ENCODE measurements at regions not wholly inside any gene's neighbourhood (a gene's known extent, or its start where the extent isn't known, plus 50 kb on each side); places are given as distances from the start of the nearest gene placed in this dataset.

- H3K4me3 ChIP-seq (ENCODE audit: low read length): no peak overlapping the region
- TF ChIP-seq ZNF274 (IDR thresholded peaks at IDR 0.05; ENCODE audit: low read depth, low read length): no peak
Observed at GRCh38 chr5:74408150-74409043, 232.1 kb downstream of the ENC1 start.

DNA sequence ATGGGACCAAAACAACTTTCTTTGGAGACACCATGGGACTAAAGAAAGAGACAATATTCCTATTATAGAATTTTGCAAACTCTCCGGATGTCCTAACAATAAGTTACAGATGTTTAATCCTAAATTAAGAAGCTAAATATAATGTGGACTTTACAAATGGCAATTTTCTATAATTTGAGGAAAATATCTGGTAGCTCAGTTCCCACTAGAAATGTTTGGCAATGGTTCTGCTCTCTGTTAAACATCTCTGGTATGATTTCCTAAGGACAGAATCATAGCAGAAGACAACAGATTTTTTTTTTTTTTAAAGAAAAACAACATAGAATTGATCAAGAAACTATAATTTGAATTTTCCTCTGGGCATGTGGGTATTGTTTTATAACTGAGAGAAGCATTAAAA, 232.8 kb downstream of the ENC1 start:
- H3K4me3 ChIP-seq (ENCODE audit: low read length): no peak overlapping the region
- TF ChIP-seq ZNF274 (IDR thresholded peaks at IDR 0.05; ENCODE audit: low read depth, low read length): no peak

GRCh38 chr5:74406844-74407243, 233.7 kb downstream of the ENC1 start:
- TF ChIP-seq ZNF274 (IDR thresholded peaks at IDR 0.05; ENCODE audit: low read depth, low read length): no peak
- H3K4me3 ChIP-seq (ENCODE audit: low read length): no peak overlapping the region

DNA sequence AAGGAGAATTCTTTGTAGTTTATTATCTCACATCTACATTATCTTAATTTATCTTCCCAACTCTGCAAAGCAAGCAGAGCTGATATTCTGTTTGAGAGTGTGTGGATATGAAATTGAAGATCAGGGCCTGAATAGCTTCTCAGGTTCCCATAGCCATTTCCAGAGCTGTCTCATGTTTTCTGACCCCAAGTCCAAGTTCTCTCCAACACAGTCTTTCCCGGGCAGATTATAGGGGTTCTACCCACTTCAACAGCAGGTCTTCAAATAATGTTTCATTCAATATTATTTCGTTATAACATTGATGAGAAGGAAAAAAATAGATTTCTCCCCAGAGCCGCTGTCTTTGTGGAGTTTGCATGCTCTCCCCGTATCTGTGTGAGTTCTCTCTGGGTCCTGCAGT, 234.9 kb downstream of the ENC1 start:
- TF ChIP-seq ZNF274 (IDR thresholded peaks at IDR 0.05; ENCODE audit: low read depth, low read length): no peak

DNA sequence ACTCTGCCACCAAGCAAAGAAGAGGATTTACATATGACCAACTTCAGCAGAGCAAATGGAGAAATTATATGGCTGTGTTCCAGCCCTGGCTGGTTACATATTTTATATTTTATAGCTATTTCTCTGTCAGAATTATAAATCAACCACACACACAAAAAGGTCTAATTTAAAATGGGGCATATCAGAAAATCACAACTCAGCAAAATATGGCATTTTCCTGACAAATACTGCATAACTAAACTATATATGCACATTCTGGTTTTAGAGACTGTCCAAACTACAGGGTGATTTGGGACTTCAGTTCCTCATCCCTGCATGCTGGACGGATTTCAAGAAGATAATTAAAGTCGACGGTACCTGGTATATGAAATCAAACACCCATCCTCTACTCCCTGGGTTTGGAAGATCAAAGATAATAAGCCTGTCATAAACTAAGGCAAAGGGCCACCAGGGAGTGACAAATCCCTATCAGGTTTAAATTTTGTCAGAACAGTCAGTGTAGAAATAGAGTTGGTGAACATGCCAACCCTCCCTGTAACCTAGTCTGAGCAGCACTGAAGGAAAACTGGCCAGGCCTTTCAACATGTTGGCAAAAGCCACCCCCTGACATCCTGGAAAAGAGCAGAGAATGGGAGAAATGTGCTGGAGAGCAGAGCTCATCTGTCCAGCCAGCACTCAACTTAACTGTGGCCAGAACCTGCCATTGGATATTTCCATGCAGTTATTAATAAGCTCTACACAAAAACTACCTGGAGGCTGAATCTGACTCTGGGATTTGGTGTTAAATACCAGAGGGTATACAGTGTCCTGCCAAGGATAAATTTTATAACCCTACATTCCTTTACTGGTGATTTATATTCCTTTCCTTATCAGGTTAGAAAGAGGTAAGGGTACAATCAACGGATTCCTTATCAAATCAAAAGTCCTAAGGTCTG, 235.7 kb downstream of the ENC1 start:
- no peak for TF ChIP-seq ZNF274 (IDR thresholded peaks at IDR 0.05; ENCODE audit: low read depth, low read length)

More for the DNA sequence above, 234.9 kb downstream of the ENC1 start:
- no peak overlapping the region for H3K4me3 ChIP-seq (ENCODE audit: low read length)

GRCh38 chr5:74403771-74404170, 236.8 kb downstream of the ENC1 start:
- no peak overlapping the region for H3K4me3 ChIP-seq (ENCODE audit: low read length)
- TF ChIP-seq ZNF274 (IDR thresholded peaks at IDR 0.05; ENCODE audit: low read depth, low read length): no peak

More for the DNA sequence above, 235.7 kb downstream of the ENC1 start:
- H3K4me3 ChIP-seq (ENCODE audit: low read length): no peak overlapping the region

DNA sequence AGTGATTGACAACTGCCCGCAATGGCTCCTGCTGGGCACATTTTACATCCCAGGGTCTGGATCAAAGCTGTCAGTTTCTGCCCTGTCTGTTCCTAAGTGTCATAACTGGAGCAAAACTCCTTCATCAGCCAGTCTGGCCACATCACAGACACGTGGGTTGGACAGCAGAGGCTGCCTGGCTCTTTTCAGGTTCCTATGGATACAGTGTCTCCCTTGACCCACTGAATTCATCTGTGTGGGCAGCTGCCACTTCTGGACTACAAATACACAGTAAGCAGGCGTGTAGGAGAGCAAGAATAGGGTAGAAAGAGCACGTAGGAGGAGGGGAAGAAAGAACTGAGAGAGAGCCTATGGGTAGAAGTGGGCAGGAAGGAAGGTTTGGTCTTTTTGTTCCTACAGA, 238.0 kb downstream of the ENC1 start:
- no peak for TF ChIP-seq ZNF274 (IDR thresholded peaks at IDR 0.05; ENCODE audit: low read depth, low read length)
- no peak overlapping the region for H3K4me3 ChIP-seq (ENCODE audit: low read length)

DNA sequence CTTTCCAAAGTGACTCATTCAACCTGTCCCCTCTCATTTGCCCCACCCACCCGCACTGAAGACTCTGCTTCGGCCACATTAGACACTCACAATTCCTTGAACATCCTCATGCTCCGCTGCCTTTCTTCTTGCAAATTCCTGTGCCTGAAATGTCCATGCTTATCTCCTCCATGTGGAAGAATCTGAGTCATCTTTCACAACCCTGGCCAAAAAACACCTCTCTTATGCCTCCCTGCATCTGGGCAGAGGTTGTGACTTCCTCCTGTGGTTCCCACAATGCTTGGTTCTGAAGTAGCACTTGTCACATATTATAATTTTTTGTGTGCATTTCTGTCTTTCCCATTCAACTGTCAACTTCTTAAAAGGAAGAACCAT, 238.6 kb downstream of the ENC1 start:
- H3K4me3 ChIP-seq (ENCODE audit: low read length): no peak overlapping the region
- no peak for TF ChIP-seq ZNF274 (IDR thresholded peaks at IDR 0.05; ENCODE audit: low read depth, low read length)

DNA sequence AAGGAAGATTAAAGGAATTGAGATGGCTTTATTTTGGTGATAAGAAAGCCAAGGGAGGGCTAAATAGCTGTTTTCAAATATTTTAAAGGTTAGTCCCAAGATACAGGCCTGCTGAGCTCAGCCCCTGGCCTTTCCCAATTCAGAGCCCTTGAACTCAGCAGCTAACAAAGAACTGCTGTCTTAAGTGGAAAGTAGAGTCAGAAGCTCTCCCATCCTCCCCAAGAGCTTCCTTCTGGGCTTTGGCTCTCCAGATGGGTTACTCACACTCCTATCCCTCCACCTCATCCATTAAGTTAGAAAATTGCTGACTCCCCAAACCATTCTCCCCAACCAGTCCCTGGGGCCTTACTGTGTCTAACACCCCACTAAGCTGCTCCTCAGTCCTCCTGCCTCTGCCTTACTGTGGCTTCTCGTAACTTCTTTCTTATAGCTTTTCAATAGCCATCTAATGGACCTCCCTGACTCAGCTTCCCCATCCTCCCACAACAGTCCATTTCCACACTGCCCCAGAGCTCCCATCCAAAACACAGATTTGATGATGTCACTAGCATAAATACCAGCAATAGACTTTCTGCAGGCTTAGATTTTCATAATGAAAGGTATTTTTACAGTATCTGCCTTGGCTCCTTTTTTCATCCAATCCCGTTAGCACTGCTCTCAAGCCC, 239.1 kb downstream of the ENC1 start:
- no peak overlapping the region for H3K4me3 ChIP-seq (ENCODE audit: low read length)
- TF ChIP-seq ZNF274 (IDR thresholded peaks at IDR 0.05; ENCODE audit: low read depth, low read length): no peak

DNA sequence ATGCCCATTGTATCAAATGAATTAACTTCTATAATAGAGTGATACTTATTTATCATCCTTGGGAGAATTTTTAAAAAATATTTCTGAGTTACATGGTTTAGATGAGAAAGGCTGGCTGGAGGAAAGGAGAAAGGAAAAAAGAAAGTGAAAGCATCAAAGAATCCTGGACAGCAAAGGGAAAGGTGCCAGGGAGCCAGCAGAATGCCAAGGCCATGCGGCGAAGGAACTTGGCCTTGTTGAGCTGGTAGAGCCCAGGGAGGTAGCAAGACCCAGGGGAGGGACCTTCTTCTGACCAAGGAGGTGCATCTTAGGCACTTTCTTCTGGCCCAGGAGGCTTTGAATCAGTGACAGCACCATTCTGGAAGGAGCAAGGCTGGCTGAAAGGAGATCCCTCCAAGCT, 240.5 kb downstream of the ENC1 start:
- no peak overlapping the region for H3K4me3 ChIP-seq (ENCODE audit: low read length)
- TF ChIP-seq ZNF274 (IDR thresholded peaks at IDR 0.05; ENCODE audit: low read depth, low read length): no peak

DNA sequence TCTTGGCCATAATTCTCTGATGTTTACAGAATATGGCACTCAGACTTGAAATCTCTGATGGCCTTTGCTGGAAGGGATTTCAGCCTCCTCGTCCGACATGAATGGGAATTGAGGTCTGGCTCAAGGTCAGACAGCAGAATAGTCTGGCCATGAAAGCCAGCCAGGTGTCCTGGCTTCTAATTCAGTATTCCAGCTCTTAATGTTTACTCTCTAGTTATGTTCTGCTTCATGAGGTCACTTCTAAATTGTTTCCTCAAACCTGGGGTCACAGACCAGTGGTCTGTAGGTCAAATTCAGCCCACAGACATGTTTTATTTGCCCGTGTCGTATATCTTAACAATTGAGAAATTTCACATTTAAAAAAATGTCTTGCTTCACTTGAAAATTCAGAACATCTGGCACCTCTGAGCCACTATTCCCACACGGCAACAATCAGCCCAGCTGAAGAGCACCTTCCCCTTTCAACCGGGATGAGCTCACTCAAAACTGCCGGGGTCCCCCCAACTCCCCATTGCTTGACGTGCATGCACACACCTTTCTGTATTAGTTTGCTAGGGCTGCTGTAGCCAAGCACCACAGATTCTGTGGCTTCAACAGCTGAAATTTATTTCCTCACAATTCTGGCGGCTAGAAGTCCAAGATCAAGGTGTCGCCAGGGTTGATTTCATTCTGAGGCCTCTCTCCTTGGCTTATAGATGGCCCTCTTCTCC, 243.5 kb downstream of the ENC1 start:
- H3K4me3 ChIP-seq (ENCODE audit: low read length): no peak overlapping the region
- TF ChIP-seq ZNF274 (IDR thresholded peaks at IDR 0.05; ENCODE audit: low read depth, low read length): no peak

DNA sequence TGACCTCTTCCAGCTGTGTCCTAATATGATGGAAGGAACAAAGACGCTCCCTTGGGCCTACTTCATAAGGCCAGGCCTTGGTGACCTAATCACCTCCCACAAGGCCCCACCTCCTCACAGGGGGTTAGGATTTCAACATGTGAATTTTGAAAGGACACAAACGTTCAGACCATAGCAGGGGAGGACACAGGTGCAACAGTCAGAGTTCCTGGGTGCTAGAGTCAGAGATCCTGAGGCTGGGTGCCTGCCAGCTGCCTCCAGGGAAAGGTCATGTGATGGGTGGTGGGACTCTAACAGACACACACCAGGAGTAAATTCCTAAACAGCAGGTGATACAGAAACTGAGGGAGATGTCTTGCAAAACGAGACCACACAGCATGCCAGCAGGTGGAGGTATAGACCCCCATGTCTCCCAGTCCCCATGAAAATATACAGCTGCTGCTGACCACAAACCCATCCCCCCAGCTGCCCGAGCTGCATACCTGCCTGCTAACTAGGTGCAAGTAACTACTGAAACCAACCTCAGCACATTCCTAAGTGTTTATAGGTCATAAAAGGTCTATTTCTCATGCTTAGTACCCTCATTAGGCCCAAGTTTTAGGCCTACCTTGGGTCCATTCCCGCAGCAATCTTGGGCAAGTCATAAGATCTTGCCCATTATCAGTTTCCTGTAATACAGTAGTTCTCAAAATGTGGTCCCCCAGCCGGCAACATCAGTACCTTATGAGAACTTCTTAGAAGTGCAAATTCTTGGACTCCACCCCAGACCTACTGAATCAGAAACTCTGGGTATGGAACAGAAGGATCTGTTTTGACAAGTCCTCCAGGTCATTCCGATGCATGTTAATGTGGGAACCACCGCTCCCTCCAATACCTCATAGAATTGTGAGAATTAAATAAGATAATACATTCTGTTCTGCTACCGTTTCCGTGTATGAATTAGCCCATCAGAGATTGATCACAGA, 245.3 kb downstream of the ENC1 start:
- H3K4me3 ChIP-seq (ENCODE audit: low read length): no peak overlapping the region
- TF ChIP-seq ZNF274 (IDR thresholded peaks at IDR 0.05; ENCODE audit: low read depth, low read length): no peak

GRCh38 chr5:74394528-74394915, 246.0 kb downstream of the ENC1 start:
- no peak overlapping the region for H3K4me3 ChIP-seq (ENCODE audit: low read length)
- TF ChIP-seq ZNF274 (IDR thresholded peaks at IDR 0.05; ENCODE audit: low read depth, low read length): no peak
